ENCODE measurements at regions not wholly inside any gene's neighbourhood (a gene's known extent, or its start where the extent isn't known, plus 50 kb on each side); places are given as distances from the start of the nearest gene placed in this dataset.

DNA sequence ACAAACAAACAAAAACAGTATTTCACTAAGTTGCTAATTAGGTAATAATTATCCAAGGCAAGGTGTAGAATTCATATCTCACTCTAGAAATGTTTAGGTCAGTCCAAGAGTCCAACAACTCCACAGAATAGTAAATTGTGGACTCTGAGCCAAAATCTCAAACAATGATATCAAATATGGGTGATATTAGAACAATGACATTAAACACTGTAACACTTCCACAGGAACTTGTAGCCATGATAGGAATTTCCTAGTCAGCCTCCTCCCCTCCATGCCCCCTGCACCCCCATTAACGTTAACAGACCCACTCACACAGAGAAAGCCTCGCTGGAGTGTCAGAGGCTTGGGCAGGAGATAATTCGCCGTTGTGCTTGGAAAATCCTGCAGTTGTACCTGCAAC, 305.0 kb upstream of the PIK3R1 start:
- no peaks in the 10 kb centered on the region for H3K4me1 Mint-ChIP-seq
- H3K36me3 Mint-ChIP-seq (ENCODE audit: low read depth), result no peaks in the 10 kb centered on the region
- ChIA-PET CTCF (no interaction called here), POLR2A (no interaction called here)
- H3K27ac Mint-ChIP-seq, result no peak overlapping the region
- H3K27me3 Mint-ChIP-seq, result peaks cover 2% of the 10 kb centered on the region
- H3K9me3 Mint-ChIP-seq, result no peaks in the 10 kb centered on the region
- TF ChIP-seq CTCF (IDR thresholded peaks at IDR 0.05), result no peak
- H3K4me3 Mint-ChIP-seq, result no peak overlapping the region
- ATAC-seq (ENCODE audit: low read depth) (no peak), DNase-seq (no peak)
- intact Hi-C loops (cut with micrococcal nuclease), result no loop called here

GRCh38 chr5:67908126-67908765, 307.3 kb upstream of the PIK3R1 start:
- intact Hi-C loops (cut with micrococcal nuclease), result no loop called here
- Mint-ChIP-seq H3K27ac (no peak overlapping the region), H3K36me3 (ENCODE audit: low read depth) (no peaks in the 10 kb centered on the region), H3K27me3 (peaks cover 2% of the 10 kb centered on the region), H3K9me3 (no peaks in the 10 kb centered on the region), H3K4me1 (no peaks in the 10 kb centered on the region), H3K4me3 (no peak overlapping the region)
- POLR2A ChIA-PET, result no interaction called here
- DNase-seq (no peak), ATAC-seq (ENCODE audit: low read depth) (no peak)
- TF ChIP-seq CTCF (IDR thresholded peaks at IDR 0.05), result no peak
- CTCF ChIA-PET, result no interaction called here

- Mint-ChIP-seq H3K27ac (no peak overlapping the region), H3K27me3 (peaks cover 2% of the 10 kb centered on the region), H3K4me1 (no peaks in the 10 kb centered on the region), H3K9me3 (no peaks in the 10 kb centered on the region), H3K36me3 (ENCODE audit: low read depth) (no peaks in the 10 kb centered on the region), H3K4me3 (no peak overlapping the region)
- intact Hi-C loops (cut with micrococcal nuclease), result no loop called here
- no peak for ATAC-seq (ENCODE audit: low read depth)
- ChIA-PET POLR2A (no interaction called here), CTCF (no interaction called here)
- no peak for DNase-seq
- no peak for TF ChIP-seq CTCF (IDR thresholded peaks at IDR 0.05)
Observed at GRCh38 chr5:67904366-67904765, 311.2 kb upstream of the PIK3R1 start.

DNA sequence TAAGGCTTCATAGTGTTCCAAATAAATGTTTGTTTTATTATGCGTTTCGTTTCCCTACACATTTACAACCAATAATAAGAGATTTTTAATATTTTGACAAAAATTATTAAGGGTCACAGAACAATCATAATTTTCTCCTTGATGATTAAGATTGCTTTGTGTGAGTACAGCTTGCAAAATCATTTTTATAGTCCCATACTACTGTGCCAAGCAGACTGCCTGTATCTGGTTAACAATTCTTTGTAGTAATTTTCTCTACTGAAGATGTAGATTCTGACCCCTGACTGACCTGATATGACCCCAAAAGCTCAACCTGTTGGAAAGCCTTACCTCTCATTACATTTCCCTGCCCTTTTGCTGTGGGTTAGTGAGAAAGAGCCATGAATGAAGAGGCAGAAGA, 311.9 kb upstream of the PIK3R1 start:
- ChIA-PET CTCF (no interaction called here), POLR2A (no interaction called here)
- no peak for TF ChIP-seq CTCF (IDR thresholded peaks at IDR 0.05)
- no peak overlapping the region for H3K27ac Mint-ChIP-seq
- no peaks in the 10 kb centered on the region for H3K9me3 Mint-ChIP-seq
- peaks cover 2% of the 10 kb centered on the region for H3K27me3 Mint-ChIP-seq
- no peaks in the 10 kb centered on the region for H3K36me3 Mint-ChIP-seq (ENCODE audit: low read depth)
- DNase-seq, result no peak
- no peak for ATAC-seq (ENCODE audit: low read depth)
- H3K4me3 Mint-ChIP-seq, result no peak overlapping the region
- intact Hi-C loops (cut with micrococcal nuclease), result no loop called here
- no peaks in the 10 kb centered on the region for H3K4me1 Mint-ChIP-seq

GRCh38 chr5:67903121-67903520, 312.4 kb upstream of the PIK3R1 start:
- no peaks in the 10 kb centered on the region for H3K9me3 Mint-ChIP-seq
- ChIA-PET CTCF (no interaction called here), POLR2A (no interaction called here)
- H3K27me3 Mint-ChIP-seq, result peaks cover 2% of the 10 kb centered on the region
- intact Hi-C loops (cut with micrococcal nuclease), result no loop called here
- no peak overlapping the region for H3K27ac Mint-ChIP-seq
- DNase-seq (no peak), ATAC-seq (ENCODE audit: low read depth) (no peak)
- no peak for TF ChIP-seq CTCF (IDR thresholded peaks at IDR 0.05)
- H3K4me3 Mint-ChIP-seq, result no peak overlapping the region
- H3K4me1 Mint-ChIP-seq, result no peaks in the 10 kb centered on the region
- no peaks in the 10 kb centered on the region for H3K36me3 Mint-ChIP-seq (ENCODE audit: low read depth)

All from activated B cell treated with CpG ODN at 0.5 μM for 24 hours (primary cell).